HG02759 (cell line): ENCODE measurements at regions not wholly inside any gene's neighbourhood (a gene's known extent, or its start where the extent isn't known, plus 50 kb on each side); places are given as distances from the start of the nearest gene placed in this dataset.
"Not testable (repeated sequence)": the region's sequence is repeated elsewhere in the genome, so short reads cannot be mapped to it uniquely, and the experiment has no call there.

Experiments used
- ATAC-seq: cut with Tn5 transposase; IDR thresholded peaks from one replicate; pipeline ENCODE4 v1.9.1; 2021; ENCODE audit warnings: mild to moderate bottlenecking, moderate library complexity; ENCODE audit not compliant: unreplicated experiment

DNA sequence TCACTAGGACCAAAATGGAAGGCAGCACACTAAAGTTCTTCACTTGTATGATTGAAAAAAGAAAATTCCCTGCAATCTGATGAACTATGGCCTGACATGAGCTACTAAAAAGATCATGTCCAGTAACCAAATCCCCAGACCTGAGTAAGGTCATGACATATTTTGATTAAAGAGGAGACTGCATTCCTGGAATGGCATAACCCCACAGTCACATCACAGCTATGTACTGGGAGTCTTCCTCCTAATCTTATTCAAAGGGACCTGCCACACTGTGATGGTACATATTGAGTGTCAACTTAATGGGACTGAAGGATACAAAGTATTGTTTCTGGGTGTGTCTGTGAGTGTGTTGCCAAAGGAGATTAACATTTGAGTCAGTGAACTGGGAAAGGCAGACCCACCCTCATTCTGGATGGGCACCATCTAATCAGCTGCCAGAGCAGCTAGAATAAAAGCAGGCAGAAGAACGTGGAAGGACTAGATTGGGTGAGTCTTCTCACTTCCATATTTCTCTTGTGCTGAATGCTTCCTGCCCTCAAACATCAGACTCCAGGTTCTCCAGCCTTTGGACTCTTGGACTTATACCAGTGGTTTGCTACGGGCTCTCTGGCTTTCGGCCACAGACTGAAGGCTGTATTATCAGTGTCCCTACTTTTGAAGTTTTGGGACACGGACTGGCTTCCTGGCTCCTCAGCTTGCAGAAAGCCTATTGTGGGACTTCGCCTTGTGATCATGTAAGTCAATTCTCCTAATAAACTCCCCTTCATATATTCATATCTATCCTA lies 345.0 kb downstream of the TMEM38B start:
- ATAC-seq = no peak

GRCh38 chr9:106041920-106042319 lies 347.6 kb downstream of the TMEM38B start:
- not testable (repeated sequence) for ATAC-seq

- no peak for ATAC-seq
Observed at GRCh38 chr9:106051545-106051944, 357.2 kb downstream of the TMEM38B start.

DNA sequence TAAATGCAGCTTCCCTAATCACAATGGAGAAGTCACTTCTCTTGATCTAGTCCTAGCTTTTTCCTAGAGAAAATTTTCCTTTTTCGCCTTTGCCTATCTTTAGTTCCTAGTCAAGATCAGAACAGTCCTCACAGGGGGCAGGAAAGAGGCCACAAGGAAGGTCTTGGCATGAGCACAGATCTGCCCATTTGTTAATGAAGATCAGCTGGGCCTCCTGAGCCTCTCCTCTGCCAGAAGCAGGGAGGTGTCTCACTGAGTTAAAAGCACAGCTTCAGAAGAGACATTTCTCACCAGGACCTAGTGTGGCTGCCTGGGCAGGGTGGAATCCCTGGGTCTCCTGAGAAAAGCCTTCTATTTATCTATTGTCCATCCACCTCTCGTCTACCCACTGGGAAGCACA lies 357.8 kb downstream of the TMEM38B start:
- no peak for ATAC-seq

DNA sequence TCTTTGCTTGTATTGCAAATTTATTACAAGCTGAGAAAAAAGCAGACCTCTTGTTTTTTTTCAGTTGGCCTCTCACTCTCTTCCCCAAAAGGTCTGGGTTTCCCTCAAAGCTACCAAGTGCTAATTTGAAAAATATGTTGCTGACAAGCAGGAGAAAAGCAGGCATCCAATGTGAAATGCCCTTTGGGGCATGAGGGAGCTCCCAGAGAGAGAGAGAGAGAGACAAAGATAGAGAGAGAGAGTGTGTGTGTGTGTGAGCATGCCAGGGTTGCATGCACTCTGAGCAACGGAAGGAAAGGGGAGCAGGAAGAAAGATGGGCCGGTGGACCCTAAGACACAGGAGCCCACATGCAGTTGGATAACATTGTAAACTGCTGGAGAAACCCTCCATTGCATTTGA lies 358.4 kb downstream of the TMEM38B start:
- no peak for ATAC-seq

GRCh38 chr9:106056328-106056727 lies 362.0 kb downstream of the TMEM38B start:
- ATAC-seq = no peak

GRCh38 chr9:106058460-106058859 lies 364.1 kb downstream of the TMEM38B start:
- no peak for ATAC-seq

DNA sequence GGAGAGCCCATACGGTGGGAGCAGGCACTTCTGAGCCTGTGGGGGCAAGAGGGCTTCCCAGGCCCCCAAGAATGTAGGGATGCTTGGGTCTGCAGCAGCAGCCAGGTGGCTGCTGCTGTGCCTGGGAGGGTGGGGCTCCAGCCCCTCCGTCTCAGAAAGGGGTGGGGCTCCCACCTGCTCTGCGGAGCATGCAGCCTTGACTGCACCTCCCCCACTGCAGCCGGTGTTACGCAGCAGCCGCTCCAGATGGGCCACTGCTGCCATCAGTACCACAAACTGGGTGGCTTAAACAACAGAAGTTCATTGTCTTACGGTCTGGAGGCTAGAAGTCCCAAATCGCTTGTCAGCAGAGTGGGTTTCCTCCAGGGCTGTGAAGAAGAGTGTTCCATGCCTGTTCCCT lies 365.5 kb downstream of the TMEM38B start:
- ATAC-seq = no peak

DNA sequence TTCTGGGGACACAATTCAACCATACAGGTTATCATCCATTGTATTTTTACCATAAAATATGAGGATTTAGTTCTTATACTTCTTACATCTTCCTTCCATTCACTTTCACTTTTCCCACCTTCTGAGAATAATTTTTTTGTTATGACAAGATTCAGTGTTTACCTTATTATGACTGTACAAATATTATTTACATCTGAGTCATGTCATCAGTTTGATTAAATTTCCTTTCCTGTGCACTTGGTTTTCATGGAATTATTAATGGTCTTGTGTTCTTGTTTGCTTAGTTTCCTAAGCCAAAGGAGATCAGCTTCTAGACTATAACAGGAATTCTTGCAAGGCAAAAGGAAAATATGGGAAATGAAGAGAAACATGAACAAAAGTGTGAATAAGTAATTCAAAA lies 366.5 kb downstream of the TMEM38B start:
- no peak for ATAC-seq

DNA sequence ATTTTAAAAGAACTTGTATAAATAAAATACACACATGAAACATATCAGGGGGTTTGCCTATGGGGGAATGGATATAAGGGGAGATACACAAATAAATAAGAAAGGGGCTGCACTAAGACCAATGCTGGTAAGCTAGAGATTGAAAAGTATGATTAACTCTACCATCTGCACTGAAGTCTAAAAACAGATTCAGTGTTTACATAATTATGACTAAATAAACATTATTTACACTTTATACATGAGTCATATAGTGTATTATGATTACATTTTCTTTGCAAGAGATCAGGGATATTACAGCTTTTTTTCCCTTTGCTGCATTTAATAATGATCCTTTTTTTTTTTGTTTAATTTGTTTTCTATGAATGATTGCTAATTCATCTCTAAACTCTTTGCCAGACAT lies 367.9 kb downstream of the TMEM38B start:
- ATAC-seq = no peak

- no peak for ATAC-seq
Observed at GRCh38 chr9:106065136-106065535, 370.8 kb downstream of the TMEM38B start.

DNA sequence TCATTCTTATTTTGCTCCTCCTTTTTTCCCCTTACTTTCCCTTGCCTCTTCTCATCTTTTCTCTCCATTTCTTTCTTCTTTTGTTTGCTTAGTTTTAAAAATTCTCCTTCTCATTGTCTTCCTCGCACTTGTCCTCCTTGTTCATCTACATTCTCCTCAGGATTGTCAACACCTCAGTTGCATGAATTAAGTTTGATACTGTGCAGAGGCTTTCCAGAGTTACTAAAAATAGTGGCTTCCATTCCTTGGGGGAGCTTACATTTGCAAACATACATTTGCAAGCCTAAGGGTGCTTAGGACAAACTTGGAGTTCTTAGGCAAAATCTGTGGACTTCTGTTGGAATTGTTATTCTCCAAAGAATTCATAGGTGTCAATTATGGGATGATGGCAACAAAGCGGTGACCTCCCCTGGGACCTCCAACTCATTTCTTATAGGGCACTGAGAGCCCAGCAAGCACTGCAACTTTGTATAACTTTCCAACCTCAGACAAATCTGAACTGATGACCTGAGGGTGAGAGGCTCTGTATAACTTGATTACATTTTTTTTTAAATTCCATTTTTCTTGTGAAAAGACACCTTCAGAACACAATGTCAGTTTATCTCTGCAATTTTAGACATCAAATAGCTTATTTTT lies 371.4 kb downstream of the TMEM38B start:
- no peak for ATAC-seq

DNA sequence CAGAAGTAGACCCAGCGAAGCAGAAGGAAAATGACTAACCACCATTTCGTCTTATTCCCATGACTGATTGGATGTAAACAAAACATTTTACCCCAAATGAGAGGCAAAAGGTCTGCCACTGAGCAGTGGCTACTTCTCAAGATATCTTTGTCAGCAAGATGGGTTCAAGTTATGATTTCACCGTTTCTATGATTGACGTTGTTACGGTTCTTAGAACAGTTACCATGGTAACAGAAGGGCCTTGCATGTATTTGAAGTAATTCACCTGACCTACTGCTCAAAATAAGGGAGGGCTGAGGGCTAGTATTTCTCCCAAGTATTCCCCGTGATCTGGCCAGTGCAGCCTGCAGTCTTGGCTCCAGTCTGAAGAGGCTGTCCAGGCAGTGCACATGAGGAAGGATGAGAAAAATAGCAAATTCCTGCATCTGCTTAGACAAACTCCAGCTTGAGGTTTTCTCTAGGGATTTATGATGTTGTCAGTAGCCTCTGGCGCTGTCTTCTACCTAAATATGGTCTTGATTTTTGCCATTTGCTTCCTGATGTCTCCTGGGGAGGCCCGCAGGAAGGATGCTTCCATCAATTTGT lies 372.7 kb downstream of the TMEM38B start:
- ATAC-seq = no peak

GRCh38 chr9:106069241-106069640 lies 374.9 kb downstream of the TMEM38B start:
- ATAC-seq = no peak

- ATAC-seq = no peak
Observed at GRCh38 chr9:106072421-106072820, 378.1 kb downstream of the TMEM38B start.

DNA sequence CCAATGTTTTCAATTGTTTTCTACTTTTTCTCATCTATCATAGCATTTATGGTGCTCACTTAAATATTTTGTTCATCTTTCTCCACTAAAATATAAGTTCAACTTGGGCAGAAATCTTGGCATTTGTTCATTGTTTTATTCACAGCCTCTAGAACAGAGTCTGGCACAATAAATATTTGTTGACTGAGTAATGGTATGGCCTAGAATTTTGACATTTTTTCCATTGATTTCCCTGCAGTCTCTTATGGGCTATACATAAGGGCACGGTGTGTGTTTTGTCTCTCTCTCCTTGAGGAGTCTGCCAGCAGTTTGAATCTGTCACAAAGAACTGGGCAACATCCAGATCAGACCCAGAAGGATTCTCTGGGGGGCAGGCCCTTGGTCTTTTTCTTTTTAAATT lies 379.7 kb downstream of the TMEM38B start:
- no peak for ATAC-seq

- ATAC-seq = no peak
Observed at GRCh38 chr9:106075236-106075959, 381.1 kb downstream of the TMEM38B start.

GRCh38 chr9:106075960-106076327 lies 381.6 kb downstream of the TMEM38B start:
- ATAC-seq = no peak

- ATAC-seq = no peak
Observed at GRCh38 chr9:106076711-106077110, 382.4 kb downstream of the TMEM38B start.

DNA sequence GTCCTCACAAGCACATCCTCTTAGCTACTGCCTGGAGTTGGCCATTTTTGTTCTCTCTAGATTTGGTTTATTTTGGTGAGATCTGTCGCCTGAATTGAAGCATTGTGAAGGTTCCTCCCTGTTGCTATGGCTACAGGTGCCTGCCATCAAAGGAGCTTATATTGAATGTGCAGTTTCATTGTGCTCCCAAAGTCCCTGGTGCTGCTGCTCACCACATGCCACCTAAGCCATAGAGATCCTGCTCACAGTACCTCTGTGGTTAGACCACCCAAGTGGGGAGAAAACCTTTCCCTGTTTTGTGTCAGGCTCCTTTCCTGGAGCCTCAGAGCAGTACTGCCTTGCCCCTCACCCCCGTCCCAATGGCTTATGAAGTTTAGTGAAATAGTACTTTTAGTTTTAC lies 383.4 kb downstream of the TMEM38B start:
- ATAC-seq = no peak

DNA sequence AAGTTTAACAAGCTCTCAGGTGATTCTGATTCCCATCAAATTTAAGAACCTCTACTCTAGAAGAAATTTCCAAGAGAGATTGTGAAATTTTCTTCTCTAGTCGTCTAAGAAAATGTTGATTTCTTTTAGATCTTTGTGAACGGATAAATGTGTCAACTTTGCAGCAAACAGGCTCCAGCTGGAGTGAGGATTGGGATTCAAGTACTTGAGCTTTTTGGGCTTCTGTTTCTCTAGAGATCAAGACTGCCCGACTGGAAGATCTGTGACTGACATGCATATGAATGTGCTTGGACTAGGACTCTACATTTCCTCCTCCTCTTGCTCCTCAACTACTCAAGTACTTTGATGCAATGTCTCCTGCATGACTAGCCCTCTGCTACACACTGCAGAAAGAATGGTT lies 388.3 kb downstream of the TMEM38B start:
- no peak for ATAC-seq

DNA sequence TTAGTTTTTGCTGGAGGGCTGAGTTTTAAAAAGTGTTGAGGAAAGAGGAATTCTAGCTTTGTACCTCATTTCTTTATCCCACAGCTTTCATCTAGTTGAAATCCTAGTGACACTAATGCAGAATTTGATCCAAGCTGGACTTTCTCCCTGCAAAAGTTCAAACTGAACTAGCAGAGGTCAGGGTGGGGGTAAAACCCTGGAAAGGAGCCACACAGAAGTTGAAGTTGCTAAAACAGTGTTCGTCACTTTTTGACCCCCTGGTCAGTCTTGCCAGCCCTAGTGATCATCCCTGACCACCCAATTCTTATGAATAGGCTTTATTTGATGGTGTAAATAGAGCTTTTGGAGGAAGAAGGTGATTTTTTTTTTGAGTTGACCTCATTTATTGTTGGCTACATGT lies 390.4 kb downstream of the TMEM38B start:
- ATAC-seq = no peak
